ENCODE measurements at regions not wholly inside any gene's neighbourhood (a gene's known extent, or its start where the extent isn't known, plus 50 kb on each side); places are given as distances from the start of the nearest gene placed in this dataset.

DNA sequence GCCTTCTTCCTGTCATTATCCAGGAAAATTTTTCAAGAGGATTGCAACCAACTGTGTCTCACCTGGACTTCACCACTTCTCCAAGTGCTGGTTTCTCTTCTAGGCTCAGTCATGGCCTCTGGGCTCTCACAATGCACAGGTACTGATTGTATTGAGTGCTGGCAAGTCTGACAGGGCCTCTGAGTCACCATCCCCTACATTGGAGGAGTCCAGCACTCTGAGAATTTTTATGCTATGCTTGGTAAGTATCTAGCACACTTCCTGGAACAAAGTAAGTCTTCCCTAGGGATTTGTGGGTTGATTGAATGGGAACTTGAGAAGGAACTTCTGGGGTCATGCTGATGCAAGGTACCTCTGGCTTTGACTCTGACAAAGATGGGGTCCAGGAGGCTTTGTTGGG lies 147.2 kb upstream of the CELF4 start:
- Histone ChIP-seq H3K27ac (no peak overlapping the region), H3K36me3 (no peaks in the 10 kb centered on the region), H3K4me3 (no peak overlapping the region), H3K4me1 (ENCODE audit: control insufficient read depth in 1 of 2, low read depth in 2 of 2) (no peaks in the 10 kb centered on the region), H3K9me3 (no peaks in the 10 kb centered on the region), H3K27me3 (replicated peaks; ENCODE audit: insufficient read depth) (no peaks in the 10 kb centered on the region)
- DNase-seq (ENCODE audit: low spot score): no peak
- ATAC-seq (ENCODE audit: insufficient number of reproducible peaks, low FRiP score, low read depth): no peak
- TF ChIP-seq, protein P1, sequence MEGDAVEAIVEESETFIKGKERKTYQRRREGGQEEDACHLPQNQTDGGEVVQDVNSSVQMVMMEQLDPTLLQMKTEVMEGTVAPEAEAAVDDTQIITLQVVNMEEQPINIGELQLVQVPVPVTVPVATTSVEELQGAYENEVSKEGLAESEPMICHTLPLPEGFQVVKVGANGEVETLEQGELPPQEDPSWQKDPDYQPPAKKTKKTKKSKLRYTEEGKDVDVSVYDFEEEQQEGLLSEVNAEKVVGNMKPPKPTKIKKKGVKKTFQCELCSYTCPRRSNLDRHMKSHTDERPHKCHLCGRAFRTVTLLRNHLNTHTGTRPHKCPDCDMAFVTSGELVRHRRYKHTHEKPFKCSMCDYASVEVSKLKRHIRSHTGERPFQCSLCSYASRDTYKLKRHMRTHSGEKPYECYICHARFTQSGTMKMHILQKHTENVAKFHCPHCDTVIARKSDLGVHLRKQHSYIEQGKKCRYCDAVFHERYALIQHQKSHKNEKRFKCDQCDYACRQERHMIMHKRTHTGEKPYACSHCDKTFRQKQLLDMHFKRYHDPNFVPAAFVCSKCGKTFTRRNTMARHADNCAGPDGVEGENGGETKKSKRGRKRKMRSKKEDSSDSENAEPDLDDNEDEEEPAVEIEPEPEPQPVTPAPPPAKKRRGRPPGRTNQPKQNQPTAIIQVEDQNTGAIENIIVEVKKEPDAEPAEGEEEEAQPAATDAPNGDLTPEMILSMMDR (IDR thresholded peaks at IDR 0.05): no peak

DNA sequence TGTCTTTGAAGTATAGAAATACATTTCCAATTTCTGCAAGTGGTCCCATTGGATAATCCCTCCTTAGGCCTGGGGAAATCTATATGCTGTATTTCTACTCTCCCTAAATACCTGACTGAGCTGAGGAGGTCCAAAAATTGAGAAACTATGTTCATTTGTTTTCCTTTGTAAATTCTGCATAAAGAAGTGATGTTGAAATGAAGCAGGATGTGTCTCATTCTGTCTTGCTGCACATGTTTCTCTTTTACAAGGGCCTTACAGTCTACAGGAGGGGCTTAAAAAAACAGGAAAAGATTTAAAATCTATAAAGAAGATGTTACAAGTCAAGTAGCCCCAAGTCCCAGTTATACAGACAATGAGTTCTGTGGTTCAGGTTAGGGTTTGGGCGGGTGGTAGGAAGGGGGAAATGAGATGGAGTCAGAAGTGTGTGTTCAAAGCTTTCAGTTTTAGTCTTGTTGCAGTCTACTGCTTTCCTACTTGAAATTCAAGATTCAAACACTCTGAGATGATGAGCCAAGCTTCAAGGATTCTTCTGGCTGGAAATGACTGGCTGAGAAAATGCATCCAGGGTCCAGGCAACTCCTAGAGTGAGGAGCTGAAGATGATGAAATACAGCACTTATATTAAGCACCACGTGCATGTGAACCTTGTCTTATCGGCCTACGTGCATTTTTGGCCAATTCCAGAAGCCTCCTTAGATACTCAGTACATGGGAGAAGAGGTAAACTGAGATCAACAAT lies 146.3 kb upstream of the CELF4 start:
- Histone ChIP-seq H3K36me3 (no peaks in the 10 kb centered on the region), H3K27me3 (replicated peaks; ENCODE audit: insufficient read depth) (no peaks in the 10 kb centered on the region), H3K4me1 (ENCODE audit: control insufficient read depth in 1 of 2, low read depth in 2 of 2) (no peaks in the 10 kb centered on the region), H3K27ac (no peak overlapping the region), H3K9me3 (no peaks in the 10 kb centered on the region), H3K4me3 (no peak overlapping the region)
- ATAC-seq (ENCODE audit: insufficient number of reproducible peaks, low FRiP score, low read depth) (no peak), DNase-seq (ENCODE audit: low spot score) (no peak)
- TF ChIP-seq, protein P1 (IDR thresholded peaks at IDR 0.05): no peak

DNA sequence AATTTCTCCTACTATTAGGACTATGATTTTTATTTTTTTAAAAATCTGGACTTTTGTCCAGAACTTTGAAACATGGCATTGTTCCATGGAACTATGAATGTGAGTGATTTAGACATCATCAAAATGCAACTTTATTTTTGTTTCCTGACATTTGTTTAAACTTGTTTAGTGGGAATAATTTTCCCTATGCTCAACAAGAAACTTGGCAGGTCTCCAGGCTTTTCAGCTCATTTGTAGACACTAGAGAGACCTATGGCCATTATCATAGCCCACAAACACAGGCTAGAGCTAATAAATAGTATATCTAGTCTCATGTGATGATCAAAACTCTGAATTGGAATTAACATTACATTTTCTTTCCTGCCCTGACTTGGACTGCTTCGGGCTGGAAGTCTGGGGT lies 145.1 kb upstream of the CELF4 start:
- Histone ChIP-seq H3K4me3 (no peak overlapping the region), H3K9me3 (no peaks in the 10 kb centered on the region), H3K36me3 (no peaks in the 10 kb centered on the region), H3K27ac (no peak overlapping the region), H3K27me3 (replicated peaks; ENCODE audit: insufficient read depth) (no peaks in the 10 kb centered on the region), H3K4me1 (ENCODE audit: control insufficient read depth in 1 of 2, low read depth in 2 of 2) (no peaks in the 10 kb centered on the region)
- DNase-seq (ENCODE audit: low spot score): no peak
- TF ChIP-seq, protein P1 (IDR thresholded peaks at IDR 0.05): no peak
- no peak for ATAC-seq (ENCODE audit: insufficient number of reproducible peaks, low FRiP score, low read depth)

DNA sequence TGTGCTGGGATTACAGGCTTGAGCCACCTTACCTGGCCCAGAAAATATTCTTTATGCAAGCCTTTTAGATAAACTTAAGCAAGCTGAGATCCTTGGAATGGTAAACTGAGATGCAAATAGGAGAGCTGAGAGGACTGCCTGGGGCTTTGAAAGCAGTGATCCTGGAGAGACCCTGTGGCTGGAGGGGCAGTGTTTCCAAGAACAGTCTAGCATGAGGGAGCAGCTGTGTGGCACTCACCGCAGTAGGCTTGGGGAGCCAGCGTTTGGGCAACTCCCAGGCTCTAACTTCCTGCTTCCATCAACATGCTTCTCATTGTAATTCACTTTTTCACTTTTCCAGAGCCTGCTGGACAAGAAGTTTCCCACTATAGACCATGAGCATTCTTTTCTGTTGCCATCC lies 144.1 kb upstream of the CELF4 start:
- H3K4me3 ChIP-seq: no peak overlapping the region
- no peaks in the 10 kb centered on the region for H3K36me3 ChIP-seq
- no peaks in the 10 kb centered on the region for H3K27me3 ChIP-seq (replicated peaks; ENCODE audit: insufficient read depth)
- DNase-seq (ENCODE audit: low spot score) (no peak), ATAC-seq (ENCODE audit: insufficient number of reproducible peaks, low FRiP score, low read depth) (no peak)
- no peaks in the 10 kb centered on the region for H3K9me3 ChIP-seq
- H3K4me1 ChIP-seq (ENCODE audit: control insufficient read depth in 1 of 2, low read depth in 2 of 2): no peaks in the 10 kb centered on the region
- H3K27ac ChIP-seq: no peak overlapping the region
- TF ChIP-seq, protein P1 (IDR thresholded peaks at IDR 0.05): no peak

DNA sequence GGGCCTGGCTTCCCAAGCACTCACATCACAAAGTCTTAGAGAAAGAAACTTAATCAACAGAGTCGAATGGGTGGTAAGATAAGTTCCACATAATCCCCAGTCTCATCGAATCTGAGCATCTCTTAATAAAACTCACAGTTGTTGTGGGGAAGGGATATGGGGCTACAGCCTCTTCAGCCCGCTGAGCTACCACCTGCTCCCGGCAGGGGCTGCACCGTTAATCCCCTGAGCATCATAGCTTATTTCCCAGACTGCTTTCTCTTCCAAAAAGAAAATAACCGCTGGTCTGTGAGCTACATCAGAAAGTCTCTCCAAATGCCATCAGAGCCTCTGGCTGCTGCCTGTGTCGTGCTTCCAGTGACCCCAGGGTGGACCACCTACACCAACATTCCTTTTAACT lies 139.4 kb upstream of the CELF4 start:
- TF ChIP-seq, protein P1 (IDR thresholded peaks at IDR 0.05): no peak
- ATAC-seq (ENCODE audit: insufficient number of reproducible peaks, low FRiP score, low read depth): no peak

More for the DNA sequence above, 139.4 kb upstream of the CELF4 start:
- Histone ChIP-seq H3K4me3 (no peak overlapping the region), H3K36me3 (no peaks in the 10 kb centered on the region), H3K9me3 (no peaks in the 10 kb centered on the region), H3K27ac (no peak overlapping the region), H3K27me3 (replicated peaks; ENCODE audit: insufficient read depth) (no peaks in the 10 kb centered on the region), H3K4me1 (ENCODE audit: control insufficient read depth in 1 of 2, low read depth in 2 of 2) (no peaks in the 10 kb centered on the region)
- no peak for DNase-seq (ENCODE audit: low spot score)
